GM19043 (cell line): ENCODE measurements at regions not wholly inside any gene's neighbourhood (a gene's known extent, or its start where the extent isn't known, plus 50 kb on each side); places are given as distances from the start of the nearest gene placed in this dataset.
"Not testable (repeated sequence)": the region's sequence is repeated elsewhere in the genome, so short reads cannot be mapped to it uniquely, and the experiment has no call there.

Experiments
- ATAC-seq: cut with Tn5 transposase; IDR thresholded peaks from one replicate; pipeline ENCODE4 v1.9.1; 2021; ENCODE audit warnings: low read depth; ENCODE audit not compliant: unreplicated experiment

GRCh38 chr2:39487398-39488250, 50.5 kb upstream of the MAP4K3 start:
- no peak for ATAC-seq

GRCh38 chr2:39488450-39488849, 51.4 kb upstream of the MAP4K3 start:
- no peak for ATAC-seq

- ATAC-seq = no peak
Measured at GRCh38 chr2:39490586-39490985, 53.5 kb upstream of the MAP4K3 start.

GRCh38 chr2:39491653-39492052, 54.6 kb upstream of the MAP4K3 start:
- no peak for ATAC-seq

GRCh38 chr2:39492095-39492590, 55.1 kb upstream of the MAP4K3 start:
- ATAC-seq = peak; percentile 98

- no peak for ATAC-seq
Measured at GRCh38 chr2:39492716-39493115, 55.6 kb upstream of the MAP4K3 start.

- no peak for ATAC-seq
Measured at GRCh38 chr2:39494784-39495251, 57.7 kb upstream of the MAP4K3 start.

GRCh38 chr2:39497082-39497801, 60.2 kb upstream of the MAP4K3 start:
- ATAC-seq = no peak

- ATAC-seq = not testable (repeated sequence)
Measured at GRCh38 chr2:39498176-39498575, 61.1 kb upstream of the MAP4K3 start.

- no peak for ATAC-seq
Measured at GRCh38 chr2:39498786-39499185, 61.7 kb upstream of the MAP4K3 start.

- ATAC-seq = no peak
Measured at GRCh38 chr2:39499336-39499735, 62.3 kb upstream of the MAP4K3 start.

- ATAC-seq = no peak
Measured at GRCh38 chr2:39501412-39501811, 64.3 kb upstream of the MAP4K3 start.

GRCh38 chr2:39503277-39503676, 66.2 kb upstream of the MAP4K3 start:
- ATAC-seq = no peak

- no peak for ATAC-seq
Measured at GRCh38 chr2:39504790-39505335, 67.8 kb upstream of the MAP4K3 start.

GRCh38 chr2:39506215-39506614, 69.1 kb upstream of the MAP4K3 start:
- no peak for ATAC-seq

GRCh38 chr2:39508198-39508597, 71.1 kb upstream of the MAP4K3 start:
- ATAC-seq = no peak

GRCh38 chr2:39510140-39510539, 73.1 kb upstream of the MAP4K3 start:
- no peak for ATAC-seq

GRCh38 chr2:39511219-39511604, 74.1 kb upstream of the MAP4K3 start:
- ATAC-seq = no peak

- ATAC-seq = no peak
Measured at GRCh38 chr2:39511605-39512433, 74.7 kb upstream of the MAP4K3 start.

GRCh38 chr2:39512434-39512935, 75.4 kb upstream of the MAP4K3 start:
- ATAC-seq = no peak
